Mesendoderm (in vitro differentiated cells): ENCODE measurements at regions not wholly inside any gene's neighbourhood (a gene's known extent, or its start where the extent isn't known, plus 50 kb on each side); places are given as distances from the start of the nearest gene placed in this dataset.
"Not testable (repeated sequence)": the region's sequence is repeated elsewhere in the genome, so short reads cannot be mapped to it uniquely, and the experiment has no call there.

Experiments used
- DNase-seq: peaks from one replicate; pipeline ENCODE4 v3.0.0; 2013
- H2AK5ac ChIP-seq: 2 replicates; pipeline ENCODE4 v1.6.1; 2013; ENCODE audit warnings: low read length, inconsistent platforms
- H2BK120ac ChIP-seq: 2 replicates; pipeline ENCODE4 v1.6.1; 2013; ENCODE audit warnings: low read depth, mild to moderate bottlenecking, low read length, moderate library complexity, mixed read lengths
- H2BK15ac ChIP-seq: replicated peaks from 2 replicates; pipeline ENCODE4 v1.6.1; 2013; ENCODE audit warnings: low read depth, mild to moderate bottlenecking, moderate library complexity
- H2BK5ac ChIP-seq: 2 replicates; pipeline ENCODE4 v1.6.1; 2013; ENCODE audit warnings: low read length, inconsistent platforms
- H3K18ac ChIP-seq: 2 replicates; pipeline ENCODE4 v1.6.1; 2013; ENCODE audit warnings: mild to moderate bottlenecking, low read length, mixed read lengths
- H3K23ac ChIP-seq: one replicate; pipeline ENCODE4 v1.6.1; 2013; ENCODE audit warnings: low read length
- H3K27ac ChIP-seq: 2 replicates; pipeline ENCODE4 v1.5.1; 2013; ENCODE audit warnings: low read depth, mild to moderate bottlenecking, inconsistent platforms, low read length, moderate library complexity
- H3K27me3 ChIP-seq: 2 replicates; pipeline ENCODE4 v1.6.1; 2013; ENCODE audit warnings: low read length, control low read depth, mild to moderate bottlenecking, inconsistent platforms; ENCODE audit not compliant: insufficient read depth, poor library complexity
- H3K36me3 ChIP-seq: 2 replicates; pipeline ENCODE4 v1.6.1; 2013; ENCODE audit warnings: low read length, inconsistent platforms; ENCODE audit not compliant: control insufficient read depth, insufficient read depth
- H3K4ac ChIP-seq: one replicate; pipeline ENCODE4 v1.6.1; 2013; ENCODE audit warnings: low read depth, mild to moderate bottlenecking, low read length, moderate library complexity
- H3K4me1 ChIP-seq: 2 replicates; pipeline ENCODE4 v1.6.1; 2013; ENCODE audit warnings: low read depth, low read length, inconsistent platforms; ENCODE audit not compliant: control insufficient read depth
- H3K4me2 ChIP-seq: 2 replicates; pipeline ENCODE4 v1.6.1; 2013; ENCODE audit warnings: low read length
- H3K4me3 ChIP-seq: 2 replicates; pipeline ENCODE4 v1.5.1; 2013; ENCODE audit warnings: mild to moderate bottlenecking, low read length
- H3K56ac ChIP-seq: one replicate; pipeline ENCODE4 v1.6.1; 2013; ENCODE audit warnings: low read length
- H3K79me1 ChIP-seq: 2 replicates; pipeline ENCODE4 v1.6.1; 2013; ENCODE audit warnings: low read length, inconsistent platforms
- H3K79me2 ChIP-seq: 2 replicates; pipeline ENCODE4 v1.6.1; 2013; ENCODE audit warnings: mild to moderate bottlenecking, low read length; ENCODE audit not compliant: control insufficient read depth, insufficient read depth
- H3K9ac ChIP-seq: 2 replicates; pipeline ENCODE4 v1.6.1; 2013; ENCODE audit warnings: low read length, inconsistent platforms
- H4K5ac ChIP-seq: one replicate; pipeline ENCODE4 v1.6.1; 2013; ENCODE audit warnings: low read length
- H4K8ac ChIP-seq: one replicate; pipeline ENCODE4 v1.6.1; 2013; ENCODE audit warnings: low read depth, mild to moderate bottlenecking, control low read depth, low read length, moderate library complexity
- WGBS: extraction: QIAGEN DNeasy Blood & Tissue Kit; methylation state at CpG from one replicate; pipeline ENCODE4 v1.1.7; 2013; ENCODE audit warnings: low lambda C conversion rate, missing lambda C conversion rate; ENCODE audit not compliant: insufficient coverage; ENCODE audit errors: extremely low coverage; 5-methylcytosine and 5-hydroxymethylcytosine counted together

DNA sequence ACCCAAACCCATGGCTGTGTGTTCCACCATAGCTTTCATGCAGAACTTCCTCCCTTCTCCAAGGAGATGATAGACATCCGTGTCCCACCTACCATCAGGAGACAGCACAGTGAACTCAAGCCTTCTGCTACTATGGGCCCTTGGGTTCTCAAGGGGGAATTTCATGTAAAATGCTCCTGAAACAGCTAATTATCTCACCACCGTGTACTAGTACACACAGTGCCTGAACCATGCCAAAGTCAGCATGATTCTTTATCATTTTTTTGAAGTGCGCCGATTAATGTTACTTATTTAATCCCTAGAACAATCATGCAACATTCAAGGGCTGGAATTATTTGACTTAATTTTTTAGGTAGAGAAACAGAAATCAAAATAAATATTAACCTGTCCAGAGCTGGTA lies 147.2 kb downstream of the PPIAL4A start:
- H3K79me1 ChIP-seq, H3K56ac ChIP-seq, H3K4me3 ChIP-seq, H4K5ac ChIP-seq, H3K27me3 ChIP-seq, H3K18ac ChIP-seq, H4K8ac ChIP-seq, H2AK5ac ChIP-seq, H2BK5ac ChIP-seq, H3K36me3 ChIP-seq, H3K23ac ChIP-seq, H3K79me2 ChIP-seq, H2BK120ac ChIP-seq, H3K4me2 ChIP-seq, H3K27ac ChIP-seq, H3K4me1 ChIP-seq, H3K9ac ChIP-seq, DNase-seq, H2BK15ac ChIP-seq, H3K4ac ChIP-seq: not testable (repeated sequence)
- no CpG with 5 or more reads among the region's 4 CpGs for WGBS

DNA sequence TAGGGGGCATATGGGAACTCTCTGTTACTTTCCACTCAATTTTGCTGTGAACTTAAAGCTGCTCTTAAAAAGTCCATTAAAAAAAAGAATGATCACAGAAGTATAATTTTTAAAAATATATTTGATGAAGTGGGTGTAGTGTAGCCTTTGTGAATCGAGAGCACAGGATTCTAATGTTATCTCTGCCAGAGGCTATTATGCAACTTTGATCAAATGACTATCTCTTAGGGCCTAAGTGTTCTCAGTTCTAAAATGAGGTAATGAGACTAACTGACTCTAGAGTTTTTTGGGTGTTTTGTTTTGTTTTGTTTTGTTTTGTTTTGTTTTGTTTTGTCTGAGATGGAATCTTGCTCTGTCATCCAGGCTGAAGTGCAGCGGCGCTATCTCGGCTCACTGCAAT lies 143.2 kb downstream of the FAM72B start:
- not testable (repeated sequence) for H3K27me3 ChIP-seq, H3K56ac ChIP-seq, H3K18ac ChIP-seq, H2BK15ac ChIP-seq, H2BK5ac ChIP-seq, H2AK5ac ChIP-seq, H2BK120ac ChIP-seq, H4K5ac ChIP-seq, H3K36me3 ChIP-seq, H3K27ac ChIP-seq, H3K4ac ChIP-seq, DNase-seq, H3K4me1 ChIP-seq, H4K8ac ChIP-seq, H3K9ac ChIP-seq, H3K4me2 ChIP-seq, H3K79me2 ChIP-seq, H3K79me1 ChIP-seq, H3K23ac ChIP-seq, H3K4me3 ChIP-seq
- WGBS: no CpG with 5 or more reads among the region's 4 CpGs

DNA sequence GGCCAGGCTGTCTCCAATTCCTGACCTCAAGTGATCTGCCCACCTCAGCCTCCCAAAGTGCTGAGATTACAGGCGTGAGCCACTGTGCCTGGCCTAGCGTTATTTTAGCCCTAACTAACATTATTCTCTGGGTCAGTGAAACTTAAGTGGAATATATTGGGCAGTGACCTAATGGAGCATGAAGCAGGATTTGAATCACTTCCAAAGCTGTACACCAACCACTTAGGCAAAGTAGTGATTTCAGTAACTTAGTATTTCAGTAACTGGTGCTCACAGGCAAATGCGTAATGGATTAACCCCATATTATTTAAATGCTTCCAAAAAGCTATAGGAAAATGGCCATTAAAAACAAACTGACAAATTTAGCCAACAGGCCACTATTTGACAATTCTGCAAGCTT lies 142.6 kb downstream of the FAM72B start:
- H3K56ac ChIP-seq, H2BK120ac ChIP-seq, H3K27me3 ChIP-seq, H2AK5ac ChIP-seq, H3K4me1 ChIP-seq, H3K9ac ChIP-seq, H2BK15ac ChIP-seq, H3K79me2 ChIP-seq, H2BK5ac ChIP-seq, H3K36me3 ChIP-seq, H3K18ac ChIP-seq, DNase-seq, H3K27ac ChIP-seq, H3K79me1 ChIP-seq, H3K4ac ChIP-seq, H3K23ac ChIP-seq, H4K5ac ChIP-seq, H3K4me2 ChIP-seq, H3K4me3 ChIP-seq, H4K8ac ChIP-seq: not testable (repeated sequence)
- no CpG with 5 or more reads among the region's 3 CpGs for WGBS

DNA sequence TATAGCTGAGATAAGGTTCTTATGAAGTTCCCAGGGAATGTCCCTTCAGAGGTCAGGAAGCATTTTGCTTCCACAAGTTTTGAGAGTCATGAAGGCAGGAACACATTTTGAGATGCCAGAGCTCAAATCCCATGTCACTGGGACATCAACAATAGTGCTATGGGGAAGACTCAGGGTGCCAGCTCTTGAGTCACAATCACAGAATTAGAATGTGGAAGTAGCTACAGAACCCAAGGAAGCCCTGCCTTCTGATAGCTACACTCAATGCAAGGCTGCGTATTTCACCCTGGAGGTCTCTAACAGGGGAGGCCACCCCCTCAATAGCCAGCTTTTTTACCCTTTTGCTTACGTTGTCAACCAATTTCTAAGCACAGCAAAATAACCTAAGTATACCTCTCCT lies 141.3 kb downstream of the FAM72B start:
- not testable (repeated sequence) for H4K5ac ChIP-seq, H3K27me3 ChIP-seq, H2BK15ac ChIP-seq, H2BK5ac ChIP-seq, H3K4me2 ChIP-seq, DNase-seq, H3K4me3 ChIP-seq, H3K36me3 ChIP-seq, H3K9ac ChIP-seq, H3K79me2 ChIP-seq, H3K23ac ChIP-seq, H3K56ac ChIP-seq, H3K27ac ChIP-seq, H3K4me1 ChIP-seq, H2AK5ac ChIP-seq, H3K4ac ChIP-seq, H2BK120ac ChIP-seq, H3K18ac ChIP-seq, H3K79me1 ChIP-seq, H4K8ac ChIP-seq
- no CpG with 5 or more reads among the region's 2 CpGs for WGBS

DNA sequence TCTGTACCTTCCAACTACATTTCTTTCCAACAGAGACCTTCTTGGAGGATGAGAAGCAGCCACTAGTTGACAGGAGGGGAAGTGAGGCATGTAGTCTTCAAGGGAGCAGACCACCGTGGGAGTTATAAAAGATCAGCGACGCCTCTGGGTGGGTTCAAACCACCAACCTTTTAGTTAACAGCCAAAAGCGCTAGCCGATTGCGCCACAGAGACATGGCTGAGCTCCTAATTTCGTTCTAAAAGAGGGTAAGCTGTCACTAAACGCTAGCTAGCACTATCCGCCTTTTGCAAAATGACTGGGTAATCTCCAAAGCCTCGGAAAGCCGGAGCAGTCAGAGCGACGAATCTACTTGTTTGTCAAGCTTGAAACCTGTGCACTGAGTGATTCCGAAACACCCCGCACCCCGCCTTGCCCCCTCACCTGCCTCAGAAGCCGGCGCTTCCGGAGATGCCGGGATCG lies 135.8 kb downstream of the FAM72B start:
- not testable (repeated sequence) for H3K27ac ChIP-seq, H2AK5ac ChIP-seq, H3K79me1 ChIP-seq, H3K36me3 ChIP-seq, H3K79me2 ChIP-seq, H3K4me3 ChIP-seq, H3K56ac ChIP-seq, H3K4me2 ChIP-seq, H3K4me1 ChIP-seq, H2BK5ac ChIP-seq, H3K9ac ChIP-seq, H4K5ac ChIP-seq, H3K27me3 ChIP-seq, H3K18ac ChIP-seq, H2BK120ac ChIP-seq, H2BK15ac ChIP-seq, H4K8ac ChIP-seq, H3K23ac ChIP-seq, H3K4ac ChIP-seq
- DNase-seq: peak; percentile 11
- no CpG with 5 or more reads among the region's 21 CpGs for WGBS

DNA sequence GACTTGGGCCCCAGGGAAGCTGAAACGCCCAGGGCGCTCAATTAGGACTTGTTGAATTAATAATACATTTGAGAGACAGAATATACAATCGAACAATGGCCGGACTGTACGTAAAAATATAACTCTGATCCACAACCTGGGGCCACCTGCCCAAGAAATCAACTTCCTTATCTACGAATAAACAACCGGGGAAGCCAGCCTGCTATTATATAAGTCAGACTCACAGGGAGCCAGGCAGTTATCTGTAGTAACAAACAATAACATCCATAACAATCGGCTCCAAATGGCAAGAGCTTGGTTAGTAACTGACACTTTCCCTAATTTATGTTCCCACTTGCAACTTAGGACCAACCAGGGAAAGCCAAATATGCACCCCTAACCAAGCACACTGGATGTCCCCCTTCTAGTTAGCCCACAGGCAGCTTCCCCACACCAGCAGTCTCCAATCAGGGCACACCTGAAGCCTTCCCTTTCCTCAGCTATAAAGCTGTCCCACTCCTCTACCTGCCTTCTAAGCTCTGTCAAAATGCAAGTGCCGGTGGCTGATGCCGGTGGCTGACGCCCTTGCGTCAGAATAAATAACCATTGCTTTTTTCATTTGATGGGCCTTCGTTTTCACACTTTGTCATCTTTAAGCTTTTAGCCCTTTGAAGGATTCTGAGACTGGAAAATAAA lies 135.2 kb downstream of the FAM72B start:
- not testable (repeated sequence) for H4K5ac ChIP-seq, H3K27ac ChIP-seq, H3K23ac ChIP-seq, H2BK120ac ChIP-seq, H3K4ac ChIP-seq, DNase-seq, H2AK5ac ChIP-seq, H2BK15ac ChIP-seq, H3K56ac ChIP-seq, H3K79me1 ChIP-seq, H3K4me2 ChIP-seq, H3K9ac ChIP-seq, H3K79me2 ChIP-seq, H4K8ac ChIP-seq, H3K18ac ChIP-seq, H2BK5ac ChIP-seq, H3K27me3 ChIP-seq, H3K4me3 ChIP-seq, H3K4me1 ChIP-seq, H3K36me3 ChIP-seq
- no CpG with 5 or more reads among the region's 13 CpGs for WGBS
